Mesothelial cell of epicardium (in vitro differentiated cells): ENCODE measurements at regions not wholly inside any gene's neighbourhood (a gene's known extent, or its start where the extent isn't known, plus 50 kb on each side); places are given as distances from the start of the nearest gene placed in this dataset.

Experiments
- DNase-seq, 2 experiments: peaks; one replicate each; pipeline ENCODE4 v3.0.0; 2021; ENCODE audit warnings: low spot score in 2 of 2; ENCODE audit not compliant: unreplicated experiment in 2 of 2
- H3K27ac Mint-ChIP-seq: 2 replicates; pipeline ENCODE4 v1.8.0; 2021; ENCODE audit warnings: mixed read lengths
- H3K27me3 Mint-ChIP-seq: 2 replicates; pipeline ENCODE4 v1.8.0; 2021; ENCODE audit warnings: low read depth, mixed read lengths
- H3K36me3 Mint-ChIP-seq: 2 replicates; pipeline ENCODE4 v1.8.0; 2021; ENCODE audit warnings: mixed read lengths
- H3K4me1 Mint-ChIP-seq: 2 replicates; pipeline ENCODE4 v1.8.0; 2021; ENCODE audit warnings: mixed read lengths
- H3K4me3 Mint-ChIP-seq: 2 replicates; pipeline ENCODE4 v1.8.0; 2021; ENCODE audit warnings: mild to moderate bottlenecking, moderate library complexity, mixed read lengths
- H3K9me3 Mint-ChIP-seq: 2 replicates; pipeline ENCODE4 v1.8.0; 2021; ENCODE audit warnings: mixed read lengths
- CTCF ChIP-seq: fragments of 200-600 bp; sonication (generic); IDR thresholded peaks from one replicate; pipeline ENCODE4 v1.5.0; 2021; ENCODE audit warnings: antibody characterized with exemption; ENCODE audit not compliant: unreplicated experiment

- H3K4me1 Mint-ChIP-seq = peaks cover 3% of the 10 kb centered on the region
- no peak for TF ChIP-seq CTCF
- H3K36me3 Mint-ChIP-seq = no peaks in the 10 kb centered on the region
- H3K27me3 Mint-ChIP-seq = peaks cover 3% of the 10 kb centered on the region
- peaks cover 8% of the 10 kb centered on the region for H3K9me3 Mint-ChIP-seq
- H3K4me3 Mint-ChIP-seq = no peak overlapping the region
- DNase-seq = no peak
- H3K27ac Mint-ChIP-seq = no peak overlapping the region
These were observed 330.1 kb downstream of the TDRD15 start for GRCh38 chr2:21453723-21454450.

GRCh38 chr2:21454839-21455238, 331.1 kb downstream of the TDRD15 start:
- H3K27ac Mint-ChIP-seq = no peak overlapping the region
- H3K27me3 Mint-ChIP-seq = no peaks in the 10 kb centered on the region
- H3K4me1 Mint-ChIP-seq = peaks cover 3% of the 10 kb centered on the region
- DNase-seq = no peak
- H3K36me3 Mint-ChIP-seq = no peaks in the 10 kb centered on the region
- H3K9me3 Mint-ChIP-seq = peaks cover 17% of the 10 kb centered on the region
- TF ChIP-seq CTCF = no peak
- no peak overlapping the region for H3K4me3 Mint-ChIP-seq

- Mint-ChIP-seq H3K36me3 (no peaks in the 10 kb centered on the region), H3K4me1 (peaks cover 4% of the 10 kb centered on the region), H3K4me3 (no peak overlapping the region), H3K9me3 (peaks cover 23% of the 10 kb centered on the region), H3K27ac (no peak overlapping the region), H3K27me3 (no peaks in the 10 kb centered on the region)
- no peak for TF ChIP-seq CTCF
- DNase-seq = no peak
These were observed 338.0 kb downstream of the TDRD15 start for GRCh38 chr2:21461754-21462240.

- Mint-ChIP-seq H3K9me3 (no peaks in the 10 kb centered on the region), H3K36me3 (no peaks in the 10 kb centered on the region), H3K4me3 (no peak overlapping the region), H3K27ac (peak overlapping the region; percentile 48), H3K4me1 (peaks cover 13% of the 10 kb centered on the region), H3K27me3 (no peaks in the 10 kb centered on the region)
- no peak for TF ChIP-seq CTCF
- DNase-seq = no peak
These were observed 342.7 kb downstream of the TDRD15 start for GRCh38 chr2:21466341-21466927.

- Mint-ChIP-seq H3K4me3 (no peak overlapping the region), H3K9me3 (no peaks in the 10 kb centered on the region), H3K27me3 (no peaks in the 10 kb centered on the region), H3K36me3 (no peaks in the 10 kb centered on the region), H3K4me1 (peaks cover 13% of the 10 kb centered on the region), H3K27ac (no peak overlapping the region)
- DNase-seq = no peak
- TF ChIP-seq CTCF = no peak
These were observed 343.6 kb downstream of the TDRD15 start for GRCh38 chr2:21467280-21467818.
